ENCODE measurements at regions not wholly inside any gene's neighbourhood (a gene's known extent, or its start where the extent isn't known, plus 50 kb on each side); places are given as distances from the start of the nearest gene placed in this dataset.

DNA sequence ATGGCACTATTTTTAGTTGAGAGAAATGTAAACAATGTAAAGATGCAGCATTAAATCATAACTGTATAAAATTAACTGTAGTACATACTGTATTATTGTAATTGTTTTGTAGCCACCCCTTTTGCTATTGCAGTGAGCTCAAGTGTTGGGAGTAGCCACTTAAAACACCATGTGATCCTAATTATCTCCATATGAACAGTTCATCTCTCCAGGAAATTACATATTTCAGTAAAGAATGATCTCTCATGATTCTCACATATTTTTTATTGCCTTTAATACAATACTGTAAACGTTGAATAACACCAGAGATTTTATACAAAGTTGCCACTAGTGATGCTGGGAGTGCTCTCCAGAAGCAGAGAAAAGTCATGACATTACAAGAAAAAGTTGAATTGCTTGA, 1768.6 kb downstream of the LRRC4C start:
- CTCF ChIA-PET, result no interaction called here
- Histone ChIP-seq H3K4me3 (ENCODE audit: control extremely low read depth in 1 of 5, extremely low read depth in 1 of 5, insufficient read depth in 1 of 5, low read depth in 2 of 5, low read length in 4 of 5) (no peak overlapping the region), H3K4me2 (replicated peaks; ENCODE audit: low read depth, low read length, poor library complexity, severe bottlenecking) (no peak overlapping the region), H3K36me3 (replicated peaks in 1 of 2; ENCODE audit: control extremely low read depth in 1 of 2, control insufficient read depth in 1 of 2, extremely low read depth in 1 of 2, insufficient read depth in 2 of 2, low read length in 1 of 2) (no peaks in the 10 kb centered on the region), H3K9ac (ENCODE audit: low read length) (no peak overlapping the region), H3K27me3 (replicated peaks in 1 of 4; ENCODE audit: control extremely low read depth in 1 of 4, control insufficient read depth in 3 of 4, insufficient read depth in 4 of 4, low read length in 3 of 4) (no peaks in the 10 kb centered on the region), H2AFZ (ENCODE audit: insufficient read depth, low read depth, low read length, poor library complexity, severe bottlenecking) (no peak overlapping the region), H3K79me2 (ENCODE audit: control insufficient read depth, insufficient read depth, low read length) (no peaks in the 10 kb centered on the region), H3K9me3 (ENCODE audit: control extremely low read depth in 1 of 3, control insufficient read depth in 2 of 3, insufficient read depth in 1 of 3, low read length in 2 of 3) (peaks cover 0 to 2% (median 0%) of the 10 kb centered on the region in 3 donors), H4K20me1 (ENCODE audit: control insufficient read depth, insufficient read depth, low read length, poor library complexity, severe bottlenecking) (no peaks in the 10 kb centered on the region), H3K27ac (ENCODE audit: low read length in 2 of 2) (no peak overlapping the region), H3K4me1 (ENCODE audit: control insufficient read depth in 2 of 2, insufficient read depth in 2 of 2, low read length in 2 of 2) (no peaks in the 10 kb centered on the region)
- Mint-ChIP-seq H3K4me1 (no peaks in the 10 kb centered on the region), H3K27me3 (no peaks in the 10 kb centered on the region), H3K9me3 (ENCODE audit: insufficient read depth) (peaks cover 2% of the 10 kb centered on the region), H3K27ac (no peak overlapping the region), H3K4me3 (no peak overlapping the region)
- no peak for TF ChIP-seq EZH2 (IDR thresholded peaks at IDR 0.05; ENCODE audit: borderline replicate concordance, insufficient read depth, low read depth, low read length, poor library complexity, severe bottlenecking)
- TF ChIP-seq, protein P1, sequence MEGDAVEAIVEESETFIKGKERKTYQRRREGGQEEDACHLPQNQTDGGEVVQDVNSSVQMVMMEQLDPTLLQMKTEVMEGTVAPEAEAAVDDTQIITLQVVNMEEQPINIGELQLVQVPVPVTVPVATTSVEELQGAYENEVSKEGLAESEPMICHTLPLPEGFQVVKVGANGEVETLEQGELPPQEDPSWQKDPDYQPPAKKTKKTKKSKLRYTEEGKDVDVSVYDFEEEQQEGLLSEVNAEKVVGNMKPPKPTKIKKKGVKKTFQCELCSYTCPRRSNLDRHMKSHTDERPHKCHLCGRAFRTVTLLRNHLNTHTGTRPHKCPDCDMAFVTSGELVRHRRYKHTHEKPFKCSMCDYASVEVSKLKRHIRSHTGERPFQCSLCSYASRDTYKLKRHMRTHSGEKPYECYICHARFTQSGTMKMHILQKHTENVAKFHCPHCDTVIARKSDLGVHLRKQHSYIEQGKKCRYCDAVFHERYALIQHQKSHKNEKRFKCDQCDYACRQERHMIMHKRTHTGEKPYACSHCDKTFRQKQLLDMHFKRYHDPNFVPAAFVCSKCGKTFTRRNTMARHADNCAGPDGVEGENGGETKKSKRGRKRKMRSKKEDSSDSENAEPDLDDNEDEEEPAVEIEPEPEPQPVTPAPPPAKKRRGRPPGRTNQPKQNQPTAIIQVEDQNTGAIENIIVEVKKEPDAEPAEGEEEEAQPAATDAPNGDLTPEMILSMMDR (IDR thresholded peaks at IDR 0.05), result no peak
- POLR2A ChIA-PET, result no interaction called here
- DNase-seq (no peak), ATAC-seq (ENCODE audit: low read depth) (no peak)
- no CpG with 5 or more reads among the region's 1 CpG for WGBS (ENCODE audit: insufficient coverage)
- intact Hi-C loops (cut with micrococcal nuclease), result no loop called here

DNA sequence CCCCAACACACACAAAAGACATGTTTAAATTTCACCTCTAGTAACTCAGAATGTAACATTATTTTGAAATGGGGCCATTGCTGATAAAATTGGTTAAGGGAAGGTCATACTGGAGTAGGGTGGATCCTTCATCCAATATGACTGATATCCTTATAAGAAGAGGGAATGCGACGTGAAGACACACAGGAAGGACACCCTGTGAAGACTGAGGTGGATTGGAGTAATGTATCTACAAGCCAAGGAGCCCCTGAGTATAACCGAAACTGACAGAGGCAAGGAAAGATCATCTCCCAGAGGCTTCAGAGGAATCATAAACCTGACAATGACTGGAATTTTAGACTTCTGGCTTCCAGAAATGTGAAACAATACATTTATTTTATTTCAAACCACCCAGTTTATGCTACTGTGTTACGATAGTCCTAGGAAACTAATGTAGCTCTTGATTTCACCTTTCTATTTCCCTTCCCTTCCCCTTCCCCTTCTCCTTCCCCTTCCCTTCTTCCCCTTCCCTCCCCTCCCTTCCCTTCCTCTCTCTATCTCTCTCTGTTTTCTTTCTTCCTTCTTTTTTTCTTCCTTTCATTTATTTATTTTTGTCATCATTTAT, 1775.4 kb downstream of the LRRC4C start:
- H4K20me1 ChIP-seq (ENCODE audit: control insufficient read depth, insufficient read depth, low read length, poor library complexity, severe bottlenecking), result no peaks in the 10 kb centered on the region
- Mint-ChIP-seq H3K9me3 (ENCODE audit: insufficient read depth) (peaks cover 7% of the 10 kb centered on the region), H3K4me3 (no peak overlapping the region), H3K27me3 (no peaks in the 10 kb centered on the region), H3K27ac (no peak overlapping the region), H3K4me1 (no peaks in the 10 kb centered on the region)
- POLR2A ChIA-PET, result no interaction called here
- no peaks in the 10 kb centered on the region for H3K27me3 ChIP-seq (replicated peaks in 1 of 4; ENCODE audit: control extremely low read depth in 1 of 4, control insufficient read depth in 3 of 4, insufficient read depth in 4 of 4, low read length in 3 of 4)
- H3K4me1 ChIP-seq (ENCODE audit: control insufficient read depth in 2 of 2, insufficient read depth in 2 of 2, low read length in 2 of 2), result no peaks in the 10 kb centered on the region
- H3K9ac ChIP-seq (ENCODE audit: low read length), result no peak overlapping the region
- H3K36me3 ChIP-seq (replicated peaks in 1 of 2; ENCODE audit: control extremely low read depth in 1 of 2, control insufficient read depth in 1 of 2, extremely low read depth in 1 of 2, insufficient read depth in 2 of 2, low read length in 1 of 2), result no peaks in the 10 kb centered on the region
- H2AFZ ChIP-seq (ENCODE audit: insufficient read depth, low read depth, low read length, poor library complexity, severe bottlenecking), result no peak overlapping the region
- 100% methylated on average over 3 of the region's 4 CpGs for WGBS (ENCODE audit: insufficient coverage)
- no peak overlapping the region for H3K27ac ChIP-seq (ENCODE audit: low read length in 2 of 2)
- DNase-seq (no peak), ATAC-seq (ENCODE audit: low read depth) (no peak)
- no peak overlapping the region for H3K4me2 ChIP-seq (replicated peaks; ENCODE audit: low read depth, low read length, poor library complexity, severe bottlenecking)
- H3K4me3 ChIP-seq (ENCODE audit: control extremely low read depth in 1 of 5, extremely low read depth in 1 of 5, insufficient read depth in 1 of 5, low read depth in 2 of 5, low read length in 4 of 5), result no peak overlapping the region
- CTCF ChIA-PET, result no interaction called here
- TF ChIP-seq, protein P1 (IDR thresholded peaks at IDR 0.05), result no peak
- no peak for TF ChIP-seq EZH2 (IDR thresholded peaks at IDR 0.05; ENCODE audit: borderline replicate concordance, insufficient read depth, low read depth, low read length, poor library complexity, severe bottlenecking)
- intact Hi-C loops (cut with micrococcal nuclease), result no loop called here
- no peaks in the 10 kb centered on the region for H3K79me2 ChIP-seq (ENCODE audit: control insufficient read depth, insufficient read depth, low read length)
- peaks cover 0 to 6% (median 2%) of the 10 kb centered on the region in 3 donors for H3K9me3 ChIP-seq (ENCODE audit: control extremely low read depth in 1 of 3, control insufficient read depth in 2 of 3, insufficient read depth in 1 of 3, low read length in 2 of 3)

Measured in B cell (primary cell).